Neuronal stem cell (in vitro differentiated cells): ENCODE measurements at regions not wholly inside any gene's neighbourhood (a gene's known extent, or its start where the extent isn't known, plus 50 kb on each side); places are given as distances from the start of the nearest gene placed in this dataset.

Experiments
- DNase-seq: peaks from one replicate; pipeline ENCODE4 v3.0.0-alpha.2; 2013; ENCODE audit warnings: low spot score
- H2AFZ ChIP-seq: one replicate; pipeline ENCODE4 v1.6.1; 2013; ENCODE audit warnings: mild to moderate bottlenecking, low read length, inconsistent platforms
- H2AK5ac ChIP-seq: 2 replicates; pipeline ENCODE4 v1.6.1; 2013; ENCODE audit warnings: low read depth, mild to moderate bottlenecking, inconsistent platforms, low read length, moderate library complexity, mixed read lengths
- H2BK120ac ChIP-seq: 2 replicates; pipeline ENCODE4 v1.6.1; 2013; ENCODE audit warnings: low read depth, mild to moderate bottlenecking, inconsistent platforms, low read length, moderate library complexity, mixed read lengths
- H2BK12ac ChIP-seq: one replicate; pipeline ENCODE4 v1.6.1; 2013; ENCODE audit warnings: low read length, inconsistent platforms
- H2BK15ac ChIP-seq: 2 replicates; pipeline ENCODE4 v1.6.1; 2013; ENCODE audit warnings: mild to moderate bottlenecking, low read length, inconsistent platforms, mixed read lengths
- H2BK5ac ChIP-seq: one replicate; pipeline ENCODE4 v1.6.1; 2013; ENCODE audit warnings: inconsistent platforms, mild to moderate bottlenecking, low read length, moderate library complexity
- H3K14ac ChIP-seq: one replicate; pipeline ENCODE4 v1.6.1; 2013; ENCODE audit warnings: low read length, inconsistent platforms
- H3K18ac ChIP-seq: 2 replicates; pipeline ENCODE4 v1.6.1; 2013; ENCODE audit warnings: low read length, inconsistent platforms
- H3K23ac ChIP-seq: 2 replicates; pipeline ENCODE4 v1.6.1; 2013; ENCODE audit warnings: low read depth, mild to moderate bottlenecking, mixed read lengths, low read length, inconsistent platforms; ENCODE audit not compliant: poor library complexity
- H3K27ac ChIP-seq: replicated peaks from 3 replicates; pipeline ENCODE4 v1.5.1; 2013; ENCODE audit warnings: low read length, inconsistent platforms
- H3K27me3 ChIP-seq, 3 experiments: 2 replicates each; pipeline ENCODE4 v1.6.1; 2013; ENCODE audit warnings: low read length in 3 of 3, mild to moderate bottlenecking in 2 of 3, inconsistent platforms in 1 of 3, low read depth in 1 of 3, mixed read lengths in 1 of 3, moderate library complexity in 1 of 3; ENCODE audit not compliant: control insufficient read depth in 3 of 3, insufficient read depth in 3 of 3
- H3K36me3 ChIP-seq, 2 donors: replicated peaks in 1 of 2; 2 replicates each; pipeline ENCODE4 v1.6.1; 2013; ENCODE audit warnings: low read length in 2 of 2; ENCODE audit not compliant: control insufficient read depth in 2 of 2, insufficient read depth in 2 of 2
- H3K4ac ChIP-seq: 2 replicates; pipeline ENCODE4 v1.6.1; 2013; ENCODE audit warnings: inconsistent platforms, mild to moderate bottlenecking, low read length, moderate library complexity
- H3K4me1 ChIP-seq, 2 donors: 1 replicate in 1 of 2; 2 replicates in 1 of 2; pipeline ENCODE4 v1.6.1; 2013; ENCODE audit warnings: low read length in 2 of 2, low read depth in 1 of 2; ENCODE audit not compliant: control insufficient read depth in 2 of 2, insufficient read depth in 1 of 2
- H3K4me2 ChIP-seq: one replicate; pipeline ENCODE4 v1.6.1; 2013; ENCODE audit warnings: mild to moderate bottlenecking, low read length, inconsistent platforms; ENCODE audit not compliant: insufficient read depth, poor library complexity, severe bottlenecking
- H3K4me3 ChIP-seq, 2 donors: 2 replicates each; pipeline ENCODE4 v1.5.1; 2013; ENCODE audit warnings: low read length in 2 of 2, mild to moderate bottlenecking in 2 of 2, inconsistent platforms in 1 of 2, moderate library complexity in 1 of 2
- H3K79me1 ChIP-seq: one replicate; pipeline ENCODE4 v1.6.1; 2013; ENCODE audit warnings: low read depth, mild to moderate bottlenecking, inconsistent platforms, low read length, moderate library complexity
- H3K9ac ChIP-seq: one replicate; pipeline ENCODE4 v1.6.1; 2013; ENCODE audit warnings: mild to moderate bottlenecking, low read depth, low read length, inconsistent platforms; ENCODE audit not compliant: poor library complexity
- H3K9me3 ChIP-seq, 2 donors: replicated peaks in 1 of 2; 2 replicates each; pipeline versions ENCODE3 to v1.6.1; 2013; ENCODE audit warnings: low read length in 2 of 2, mild to moderate bottlenecking in 2 of 2, inconsistent platforms in 1 of 2, low read depth in 1 of 2, mixed read lengths in 1 of 2, moderate library complexity in 1 of 2; ENCODE audit not compliant: control insufficient read depth in 2 of 2, insufficient read depth in 1 of 2
- H4K8ac ChIP-seq: one replicate; pipeline ENCODE4 v1.6.1; 2013; ENCODE audit warnings: low read depth, mild to moderate bottlenecking, inconsistent platforms, low read length, moderate library complexity
- H4K91ac ChIP-seq: one replicate; pipeline ENCODE4 v1.6.1; 2013; ENCODE audit warnings: low read length, low read depth, mild to moderate bottlenecking, inconsistent platforms; ENCODE audit not compliant: poor library complexity
- WGBS, 2 donors: extraction: QIAGEN DNeasy Blood & Tissue Kit; methylation state at CpG; one replicate each; pipeline ENCODE4 v1.1.7; 2013; ENCODE audit warnings: missing lambda C conversion rate in 2 of 2, mixed read lengths in 1 of 2; ENCODE audit not compliant: insufficient read length in 2 of 2, insufficient replicate concordance in 1 of 2; ENCODE audit errors: extremely low coverage in 2 of 2; 5-methylcytosine and 5-hydroxymethylcytosine counted together

DNA sequence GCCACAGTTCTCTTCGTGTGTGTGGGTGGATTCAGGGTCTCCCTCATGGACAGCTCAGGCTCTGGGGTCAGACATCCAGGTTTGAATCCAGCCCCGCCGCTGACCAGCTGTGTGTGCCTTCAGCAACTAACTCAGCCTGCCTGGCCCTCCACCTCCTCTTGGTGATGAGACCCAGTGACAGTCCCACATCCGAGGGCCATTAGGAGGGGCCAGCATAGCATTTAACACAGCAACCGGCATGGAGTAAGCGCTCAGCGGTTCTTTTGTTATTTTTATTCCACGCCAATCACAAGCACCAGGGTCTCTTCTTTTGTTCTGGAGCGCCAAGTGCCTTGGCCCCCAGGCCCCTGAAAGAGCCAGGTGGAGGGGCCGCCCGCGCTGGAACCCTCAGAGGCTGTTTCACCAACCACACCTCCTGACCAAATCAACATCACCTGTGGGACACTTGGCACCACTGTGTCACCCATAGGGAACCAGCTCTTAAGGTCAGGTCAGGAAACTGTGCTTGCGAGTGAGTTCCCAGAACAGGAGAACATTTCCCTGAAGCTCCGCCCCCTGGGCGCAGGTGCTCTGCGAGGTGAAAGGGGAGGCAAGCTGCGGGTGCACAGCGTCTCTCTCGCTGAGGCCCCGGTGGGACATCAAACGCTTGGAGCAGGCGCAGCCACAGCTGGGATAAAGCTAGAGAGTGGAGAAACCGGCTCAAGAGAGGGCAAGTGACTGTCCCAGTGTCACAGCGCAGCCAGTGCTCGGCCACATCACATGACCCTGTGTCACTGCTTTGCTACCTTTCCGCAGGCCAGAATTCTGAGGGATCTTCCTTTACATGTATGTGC, 311.3 kb downstream of the UACA start:
- Histone ChIP-seq H3K4me1 (peaks cover 0 to 14% of the 10 kb centered on the region in 2 donors), H3K14ac (peak overlapping the region; percentile 63), H3K9ac (no peak overlapping the region), H4K91ac (no peak overlapping the region), H2BK120ac (no peak overlapping the region), H2AFZ (no peak overlapping the region), H2AK5ac (peak overlapping the region; percentile 34), H3K27ac (no peak overlapping the region), H3K4ac (no peak overlapping the region), H3K9me3 (no peaks in the 10 kb centered on the region), H2BK12ac (no peak overlapping the region), H3K23ac (no peak overlapping the region), H3K4me3 (no peak overlapping the region), H3K36me3 (no peaks in the 10 kb centered on the region), H3K4me2 (no peak overlapping the region), H2BK15ac (no peak overlapping the region), H3K27me3 (peaks cover 0 to 6% (median 5%) of the 10 kb centered on the region in 3 experiments), H2BK5ac (no peak overlapping the region), H3K18ac (peak overlapping the region; percentile 74), H4K8ac (no peak overlapping the region), H3K79me1 (no peaks in the 10 kb centered on the region)
- no peak for DNase-seq
- no CpG with 5 or more reads among the region's 26 CpGs for WGBS, 2 donors

DNA sequence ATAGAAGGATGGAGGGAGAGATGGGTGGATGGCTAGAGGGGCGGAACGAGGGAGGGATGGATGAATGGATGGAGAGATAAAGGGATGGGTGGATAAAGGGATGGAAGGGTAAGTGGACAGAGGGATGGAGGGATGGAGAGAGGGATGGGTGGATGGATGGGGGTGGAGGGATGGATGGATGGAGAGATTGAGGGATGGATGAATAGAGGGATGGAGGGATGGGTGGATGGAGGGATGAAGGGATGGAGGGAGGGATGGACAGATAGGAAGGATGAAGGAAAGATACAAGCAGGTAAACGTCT, 313.3 kb downstream of the UACA start:
- Histone ChIP-seq H3K27me3 (peaks cover 0 to 6% (median 5%) of the 10 kb centered on the region in 3 experiments), H2BK5ac (no peak overlapping the region)
- 100% methylated on average over 2 of the region's 3 CpGs; no CpG with 5 or more reads in 1 of the 2 donors for WGBS, 2 donors

DNA sequence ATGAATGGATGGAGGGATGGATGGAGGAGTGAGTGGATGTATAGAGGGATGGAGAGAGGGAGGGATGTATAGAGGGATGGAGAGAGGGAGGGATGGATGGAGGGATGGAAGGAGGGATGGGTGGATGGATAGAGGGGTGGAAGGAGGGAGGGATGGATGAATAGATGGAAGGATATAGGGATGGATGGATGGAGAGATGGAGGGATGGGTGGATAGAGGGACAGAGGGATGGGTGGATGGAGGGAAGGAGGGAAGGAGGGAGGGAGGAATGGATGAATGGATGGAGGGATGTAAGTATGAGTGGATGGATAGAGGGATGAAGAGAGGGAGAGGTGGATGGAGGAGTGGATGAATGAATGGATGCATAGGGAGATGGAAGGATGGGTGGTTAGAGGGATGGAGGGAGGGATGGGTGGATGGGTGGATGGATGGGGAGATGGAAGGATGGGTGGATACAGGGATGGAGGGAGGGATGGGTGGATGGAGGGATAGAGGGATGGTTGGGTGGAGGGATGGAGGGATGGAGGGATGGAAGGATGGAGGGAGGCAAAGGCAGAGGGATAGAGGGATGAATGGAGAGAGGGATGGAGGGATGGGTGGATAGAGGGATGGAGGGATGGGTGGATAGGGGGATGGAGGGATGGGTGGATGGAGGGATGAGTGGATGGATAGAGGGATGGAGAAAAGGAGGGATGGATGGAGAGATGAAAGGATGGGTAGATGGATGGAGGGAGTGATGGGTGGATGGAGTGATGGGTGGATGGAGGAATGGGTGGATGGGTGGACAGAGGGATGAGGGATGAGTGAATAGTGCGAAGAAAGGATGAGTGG, 313.8 kb downstream of the UACA start:
- Histone ChIP-seq H3K9me3 (no peaks in the 10 kb centered on the region), H2BK15ac (no peak overlapping the region), H3K4me1 (peaks cover 0 to 14% of the 10 kb centered on the region in 2 donors), H3K27me3 (peaks cover 0 to 6% (median 5%) of the 10 kb centered on the region in 3 experiments), H2AK5ac (no peak overlapping the region), H2BK12ac (no peak overlapping the region), H4K8ac (no peak overlapping the region), H3K27ac (no peak overlapping the region), H3K79me1 (no peaks in the 10 kb centered on the region), H2AFZ (no peak overlapping the region), H3K36me3 (no peaks in the 10 kb centered on the region), H3K4ac (no peak overlapping the region), H2BK5ac (no peak overlapping the region), H3K9ac (no peak overlapping the region), H3K23ac (no peak overlapping the region), H3K4me3 (no peak overlapping the region), H3K14ac (no peak overlapping the region), H4K91ac (no peak overlapping the region), H2BK120ac (no peak overlapping the region), H3K18ac (no peak overlapping the region), H3K4me2 (no peak overlapping the region)
- no peak for DNase-seq
- 100% methylated on average over 1 of the region's 1 CpG for WGBS, 2 donors

More for the DNA sequence above, 313.3 kb downstream of the UACA start:
- no peaks in the 10 kb centered on the region for H3K9me3 ChIP-seq
- DNase-seq = no peak
- H3K4me2 ChIP-seq = no peak overlapping the region
- no peak overlapping the region for H2AK5ac ChIP-seq
- no peak overlapping the region for H3K9ac ChIP-seq
- no peak overlapping the region for H3K14ac ChIP-seq
- H3K27ac ChIP-seq = no peak overlapping the region
- no peak overlapping the region for H3K18ac ChIP-seq
- H3K79me1 ChIP-seq = no peaks in the 10 kb centered on the region
- H4K8ac ChIP-seq = no peak overlapping the region
- no peak overlapping the region for H3K4ac ChIP-seq
- no peak overlapping the region for H4K91ac ChIP-seq
- H3K23ac ChIP-seq = no peak overlapping the region
- H2AFZ ChIP-seq = no peak overlapping the region
- H2BK12ac ChIP-seq = no peak overlapping the region
- no peak overlapping the region for H2BK120ac ChIP-seq
- no peak overlapping the region for H2BK15ac ChIP-seq
- no peaks in the 10 kb centered on the region for H3K36me3 ChIP-seq
- peaks cover 0 to 14% of the 10 kb centered on the region in 2 donors for H3K4me1 ChIP-seq
- H3K4me3 ChIP-seq = no peak overlapping the region
